CD14-positive monocyte (primary cell): ENCODE measurements at regions not wholly inside any gene's neighbourhood (a gene's known extent, or its start where the extent isn't known, plus 50 kb on each side); places are given as distances from the start of the nearest gene placed in this dataset.

Experiments used
- DNase-seq, 3 donors: peaks; one replicate each; pipeline ENCODE4 v3.0.0-alpha.2; 2011 to 2022
- H2AFZ ChIP-seq: 2 replicates; pipeline ENCODE4 v1.6.0; 2012; ENCODE audit warnings: mild to moderate bottlenecking, low read depth, low read length, inconsistent platforms; ENCODE audit not compliant: insufficient read depth, poor library complexity, severe bottlenecking
- H3K27ac ChIP-seq, 2 donors: 1 replicate in 1 of 2; 2 replicates in 1 of 2; pipeline ENCODE4 v1.5.1; 2012 to 2013; ENCODE audit warnings: low read length in 2 of 2, control low read depth in 1 of 2, inconsistent platforms in 1 of 2, low read depth in 1 of 2, mild to moderate bottlenecking in 1 of 2
- H3K27me3 ChIP-seq, 2 donors: one replicate each; pipeline versions ENCODE4 v1.6.0 to v1.6.1; 2011 to 2013; ENCODE audit warnings: low read length in 2 of 2; ENCODE audit not compliant: control insufficient read depth in 2 of 2, insufficient read depth in 2 of 2
- H3K36me3 ChIP-seq, 2 donors: replicated peaks in 1 of 2; 1 replicate in 1 of 2; 2 replicates in 1 of 2; pipeline versions ENCODE4 v1.5.1 to v1.6.1; 2012 to 2013; ENCODE audit warnings: low read length in 2 of 2, control low read depth in 1 of 2, inconsistent platforms in 1 of 2, mild to moderate bottlenecking in 1 of 2; ENCODE audit not compliant: insufficient read depth in 2 of 2, control insufficient read depth in 1 of 2
- H3K4me1 ChIP-seq, 2 donors: 1 replicate in 1 of 2; 2 replicates in 1 of 2; pipeline versions ENCODE4 v1.5.1 to v1.6.1; 2012 to 2013; ENCODE audit warnings: low read length in 2 of 2, control low read depth in 1 of 2, inconsistent platforms in 1 of 2, mild to moderate bottlenecking in 1 of 2, moderate library complexity in 1 of 2; ENCODE audit not compliant: insufficient read depth in 2 of 2, control insufficient read depth in 1 of 2
- H3K4me2 ChIP-seq: replicated peaks from 2 replicates; pipeline ENCODE3; 2012; ENCODE audit warnings: low read length, moderate library complexity, mild to moderate bottlenecking; ENCODE audit not compliant: poor library complexity, severe bottlenecking; ENCODE audit errors: extremely low read depth
- H3K4me3 ChIP-seq, 3 experiments: fragments of 200-600 bp in 1 of 3; sonication (generic) in 1 of 3; replicated peaks in 1 of 3; 1 replicate in 2 of 3; 2 replicates in 1 of 3; pipeline ENCODE4 v1.5.1; 2011 to 2013; ENCODE audit warnings: low read length in 3 of 3, mild to moderate bottlenecking in 3 of 3, control low read depth in 2 of 3, low read depth in 2 of 3, inconsistent platforms in 1 of 3, moderate library complexity in 1 of 3
- H3K79me2 ChIP-seq: 2 replicates; pipeline ENCODE4 v1.6.0; 2012; ENCODE audit warnings: mild to moderate bottlenecking, control low read depth, inconsistent platforms, low read length, moderate library complexity; ENCODE audit not compliant: insufficient read depth
- H3K9ac ChIP-seq: 2 replicates; pipeline ENCODE4 v1.6.0; 2017; ENCODE audit warnings: low read length, mild to moderate bottlenecking; ENCODE audit not compliant: insufficient read depth, poor library complexity, severe bottlenecking
- H3K9me3 ChIP-seq, 2 donors: replicated peaks in 1 of 2; 1 replicate in 1 of 2; 2 replicates in 1 of 2; pipeline versions ENCODE4 v1.5.1 to v1.6.1; 2012 to 2013; ENCODE audit warnings: low read length in 2 of 2, control low read depth in 1 of 2; ENCODE audit not compliant: control insufficient read depth in 1 of 2, insufficient read depth in 1 of 2
- H4K20me1 ChIP-seq: 2 replicates; pipeline ENCODE4 v1.6.0; 2012; ENCODE audit warnings: mild to moderate bottlenecking, low read length, control low read depth, moderate library complexity; ENCODE audit not compliant: insufficient read depth
- H3K27ac Mint-ChIP-seq, 7 donors: one replicate each; pipeline ENCODE4 v1.8.0; 2020; ENCODE audit warnings: mild to moderate bottlenecking in 7 of 7, mixed read lengths in 7 of 7, moderate library complexity in 6 of 7, inconsistent platforms in 2 of 7
- H3K27me3 Mint-ChIP-seq, 3 donors: one replicate each; pipeline ENCODE4 v1.8.0; 2021 to 2022; ENCODE audit warnings: low read depth in 3 of 3, mild to moderate bottlenecking in 3 of 3, mixed read lengths in 3 of 3, moderate library complexity in 3 of 3, inconsistent platforms in 1 of 3
- H3K36me3 Mint-ChIP-seq, 2 donors: one replicate each; pipeline ENCODE4 v1.8.0; 2020; ENCODE audit warnings: mixed read lengths in 2 of 2, inconsistent platforms in 1 of 2, mild to moderate bottlenecking in 1 of 2
- H3K4me1 Mint-ChIP-seq: one replicate; pipeline ENCODE4 v1.8.0; 2020; ENCODE audit warnings: mild to moderate bottlenecking, mixed read lengths
- H3K4me3 Mint-ChIP-seq, 2 donors: one replicate each; pipeline ENCODE4 v1.8.0; 2020; ENCODE audit warnings: mild to moderate bottlenecking in 2 of 2, mixed read lengths in 2 of 2, moderate library complexity in 1 of 2
- H3K9me3 Mint-ChIP-seq, 7 donors: one replicate each; pipeline ENCODE4 v1.8.0; 2020 to 2022; ENCODE audit warnings: mixed read lengths in 7 of 7, mild to moderate bottlenecking in 6 of 7, moderate library complexity in 6 of 7, inconsistent platforms in 2 of 7
- CTCF ChIP-seq: fragments of 200-600 bp; IDR thresholded peaks from one replicate; pipeline ENCODE4 v1.8.0; 2022; ENCODE audit warnings: antibody characterized with exemption, mild to moderate bottlenecking
- WGBS: methylation state at CpG from one replicate; pipeline ENCODE4 v1.1.5; 2013; ENCODE audit warnings: missing lambda C conversion rate; ENCODE audit not compliant: insufficient coverage; 5-methylcytosine and 5-hydroxymethylcytosine counted together
- intact Hi-C, 2 donors: fragments of 100-400 bp; cut with micrococcal nuclease; formaldehyde crosslinking; loops; one replicate each; pipeline versions ENCODE4 v1.15.0 to v1.15.1; 2023

GRCh38 chr16:80016731-80017326 lies 416.3 kb upstream of the MAF start:
- no peaks in the 10 kb centered on the region for H4K20me1 ChIP-seq
- no peak for DNase-seq
- Mint-ChIP-seq H3K27me3 (no peaks in the 10 kb centered on the region), H3K36me3 (no peaks in the 10 kb centered on the region), H3K9me3 (peaks cover 0 to 5% (median 2%) of the 10 kb centered on the region in 7 donors), H3K4me1 (no peaks in the 10 kb centered on the region), H3K27ac (no peak overlapping the region), H3K4me3 (no peak overlapping the region)
- H3K36me3 ChIP-seq = no peaks in the 10 kb centered on the region
- H2AFZ ChIP-seq = no peak overlapping the region
- no peaks in the 10 kb centered on the region for H3K79me2 ChIP-seq
- no peaks in the 10 kb centered on the region for H3K27me3 ChIP-seq
- H3K9me3 ChIP-seq = no peaks in the 10 kb centered on the region
- no peak overlapping the region for H3K4me2 ChIP-seq
- WGBS = 50% methylated on average over 9 of the region's 9 CpGs
- TF ChIP-seq CTCF = no peak
- H3K4me3 ChIP-seq = no peak overlapping the region
- H3K9ac ChIP-seq = no peak overlapping the region
- no peaks in the 10 kb centered on the region for H3K4me1 ChIP-seq
- intact Hi-C loops = no loop called here
- no peak overlapping the region for H3K27ac ChIP-seq

- intact Hi-C loops = no loop called here
- no peaks in the 10 kb centered on the region for H3K4me1 Mint-ChIP-seq
- no peak overlapping the region for H3K4me3 Mint-ChIP-seq
- Histone ChIP-seq H3K79me2 (no peaks in the 10 kb centered on the region), H3K4me1 (no peaks in the 10 kb centered on the region), H3K9ac (no peak overlapping the region), H3K27ac (no peak overlapping the region), H4K20me1 (no peaks in the 10 kb centered on the region), H3K4me2 (no peak overlapping the region), H2AFZ (no peak overlapping the region), H3K36me3 (no peaks in the 10 kb centered on the region), H3K4me3 (no peak overlapping the region), H3K9me3 (no peaks in the 10 kb centered on the region), H3K27me3 (no peaks in the 10 kb centered on the region)
- WGBS = 89% methylated on average over 4 of the region's 6 CpGs
- no peak for DNase-seq
- no peaks in the 10 kb centered on the region for H3K27me3 Mint-ChIP-seq
- no peak overlapping the region for H3K27ac Mint-ChIP-seq
- TF ChIP-seq CTCF = no peak
- H3K9me3 Mint-ChIP-seq = peaks cover 0 to 5% (median 2%) of the 10 kb centered on the region in 7 donors
- no peaks in the 10 kb centered on the region for H3K36me3 Mint-ChIP-seq
Measured at GRCh38 chr16:80015566-80015965, 415.0 kb upstream of the MAF start.
